ENCODE measurements at regions not wholly inside any gene's neighbourhood (a gene's known extent, or its start where the extent isn't known, plus 50 kb on each side); places are given as distances from the start of the nearest gene placed in this dataset.
"Not testable (repeated sequence)": the region's sequence is repeated elsewhere in the genome, so short reads cannot be mapped to it uniquely, and the experiment has no call there.

- DNase-seq, result no peak
Observed at GRCh38 chr5:93221773-93222172, 359.2 kb downstream of the NR2F1-AS1 start.

- no peak for DNase-seq
Observed at GRCh38 chr5:93220431-93220830, 360.6 kb downstream of the NR2F1-AS1 start.

- peak in 1 of 3 donors; percentile 11 for DNase-seq
Observed at GRCh38 chr5:93219641-93220145, 361.3 kb downstream of the NR2F1-AS1 start.

- DNase-seq, result not testable (repeated sequence)
Observed at GRCh38 chr5:93213111-93213794, 367.8 kb downstream of the NR2F1-AS1 start.

GRCh38 chr5:93209476-93209875 is 371.5 kb downstream of the NR2F1-AS1 start:
- DNase-seq, result peak in 1 of 3 donors; percentile 36

GRCh38 chr5:93208141-93208751 is 372.8 kb downstream of the NR2F1-AS1 start:
- DNase-seq, result peak; percentile 11 to 51 (median 23)

GRCh38 chr5:93206203-93206602 is 374.8 kb downstream of the NR2F1-AS1 start:
- no peak for DNase-seq

- no peak for DNase-seq
Observed at GRCh38 chr5:93201061-93201460, 380.0 kb downstream of the NR2F1-AS1 start.

GRCh38 chr5:93196986-93197385 is 384.0 kb downstream of the NR2F1-AS1 start:
- DNase-seq, result no peak

GRCh38 chr5:93193431-93194347 is 387.3 kb downstream of the NR2F1-AS1 start:
- DNase-seq, result peak in 2 of 3 donors; percentile 12 to 19

- no peak for DNase-seq
Observed at GRCh38 chr5:93192683-93193082, 388.3 kb downstream of the NR2F1-AS1 start.

- peak in 1 of 3 donors; percentile 71 for DNase-seq
Observed at GRCh38 chr5:93192087-93192486, 388.9 kb downstream of the NR2F1-AS1 start.

- no peak for DNase-seq
Observed at GRCh38 chr5:93191035-93191817, 389.8 kb downstream of the NR2F1-AS1 start.

GRCh38 chr5:93189707-93190120 is 391.3 kb downstream of the NR2F1-AS1 start:
- peak in 1 of 3 donors; percentile 85 for DNase-seq

GRCh38 chr5:93188876-93189485 is 392.0 kb downstream of the NR2F1-AS1 start:
- no peak for DNase-seq

- peak in 1 of 3 donors; percentile 53 for DNase-seq
Observed at GRCh38 chr5:93186076-93186682, 394.8 kb downstream of the NR2F1-AS1 start.

- DNase-seq, result peak in 1 of 3 donors; percentile 71
Observed at GRCh38 chr5:93184041-93184440, 397.0 kb downstream of the NR2F1-AS1 start.

GRCh38 chr5:93179466-93179865 is 401.6 kb downstream of the NR2F1-AS1 start:
- no peak for DNase-seq

- no peak for DNase-seq
Observed at GRCh38 chr5:93174930-93175329, 406.1 kb downstream of the NR2F1-AS1 start.

- DNase-seq, result no peak
Observed at GRCh38 chr5:93165559-93165958, 415.5 kb downstream of the NR2F1-AS1 start.

All from muscle of back (tissue), 3 donors.